DND-41 (cell line): ENCODE measurements at regions not wholly inside any gene's neighbourhood (a gene's known extent, or its start where the extent isn't known, plus 50 kb on each side); places are given as distances from the start of the nearest gene placed in this dataset.

ENCODE experiments used
- ATAC-seq: fragments of 200-7000 bp; cut with Tn5 transposase; 3 replicates; pipeline ENCODE4 v1.9.1; 2021; ENCODE audit warnings: low read depth; ENCODE audit not compliant: insufficient read depth
- DNase-seq: peaks from one replicate; pipeline ENCODE4 v3.0.0-alpha.2; 2020
- H2AFZ ChIP-seq: 2 replicates; pipeline ENCODE4 v1.6.0; 2012; ENCODE audit warnings: low read depth, low read length
- H3K27ac ChIP-seq: 2 replicates; pipeline ENCODE4 v1.5.1; 2012; ENCODE audit warnings: low read length, inconsistent platforms
- H3K27me3 ChIP-seq: fragments of 200-600 bp; sonication (generic); 2 replicates; pipeline ENCODE4 v1.6.0; 2012; ENCODE audit warnings: low read length, mild to moderate bottlenecking, inconsistent platforms; ENCODE audit not compliant: insufficient read depth, poor library complexity
- H3K36me3 ChIP-seq: 2 replicates; pipeline ENCODE4 v1.5.1; 2012; ENCODE audit warnings: low read length, inconsistent platforms; ENCODE audit not compliant: insufficient read depth
- H3K4me1 ChIP-seq: 2 replicates; pipeline ENCODE4 v1.5.1; 2012; ENCODE audit warnings: mild to moderate bottlenecking, low read length; ENCODE audit not compliant: insufficient read depth
- H3K4me2 ChIP-seq: 2 replicates; pipeline ENCODE4 v1.6.0; 2012; ENCODE audit warnings: mild to moderate bottlenecking, moderate library complexity, low read length, inconsistent platforms; ENCODE audit not compliant: insufficient read depth
- H3K4me3 ChIP-seq, 2 experiments: fragments of 200-600 bp in 1 of 2; shearing (Covaris generic) in 1 of 2; 2 replicates each; pipeline ENCODE4 v1.5.1; 2012 to 2016; ENCODE audit warnings: inconsistent platforms in 2 of 2, low read length in 2 of 2, mild to moderate bottlenecking in 2 of 2, low read depth in 1 of 2, moderate library complexity in 1 of 2
- H3K79me2 ChIP-seq: 2 replicates; pipeline ENCODE4 v1.6.0; 2012; ENCODE audit warnings: low read length, inconsistent platforms; ENCODE audit not compliant: insufficient read depth
- H3K9ac ChIP-seq: 2 replicates; pipeline ENCODE4 v1.6.0; 2012; ENCODE audit warnings: low read depth, mild to moderate bottlenecking, inconsistent platforms, low read length, moderate library complexity
- H3K9me3 ChIP-seq: 2 replicates; pipeline ENCODE4 v1.5.1; 2012; ENCODE audit warnings: low read length, moderate library complexity, mild to moderate bottlenecking, inconsistent platforms; ENCODE audit not compliant: insufficient read depth, severe bottlenecking
- H4K20me1 ChIP-seq: 2 replicates; pipeline ENCODE4 v1.6.0; 2012; ENCODE audit warnings: low read length; ENCODE audit not compliant: insufficient read depth
- CTCF ChIP-seq: IDR thresholded peaks from 2 replicates; pipeline ENCODE4 v1.5.1; 2012; ENCODE audit warnings: borderline replicate concordance, low read length, moderate library complexity, mild to moderate bottlenecking; ENCODE audit not compliant: poor library complexity, severe bottlenecking; ENCODE audit errors: extremely low read depth
- EZH2 ChIP-seq: IDR thresholded peaks from 3 replicates; pipeline ENCODE4 v1.6.1; 2012; ENCODE audit warnings: borderline replicate concordance, low read depth, mild to moderate bottlenecking, moderate library complexity, low read length, inconsistent platforms; ENCODE audit not compliant: severe bottlenecking

- Histone ChIP-seq H4K20me1 (no peaks in the 10 kb centered on the region), H3K27ac (no peak overlapping the region), H3K27me3 (no peaks in the 10 kb centered on the region), H2AFZ (no peak overlapping the region), H3K9ac (no peak overlapping the region), H3K4me3 (no peak overlapping the region), H3K4me1 (no peaks in the 10 kb centered on the region), H3K9me3 (peaks cover 11% of the 10 kb centered on the region), H3K4me2 (no peak overlapping the region), H3K79me2 (no peaks in the 10 kb centered on the region), H3K36me3 (no peaks in the 10 kb centered on the region)
- TF ChIP-seq EZH2 (no peak), CTCF (no peak)
- peak; percentile 68 for ATAC-seq
- DNase-seq: peak; percentile 54
These were observed 138.1 kb upstream of the CHST15 start for GRCh38 chr10:124231168-124232155.

GRCh38 chr10:124230635-124231167, 137.3 kb upstream of the CHST15 start:
- no peak overlapping the region for H3K4me3 ChIP-seq
- no peaks in the 10 kb centered on the region for H3K79me2 ChIP-seq
- H3K27ac ChIP-seq: no peak overlapping the region
- H4K20me1 ChIP-seq: no peaks in the 10 kb centered on the region
- no peak overlapping the region for H2AFZ ChIP-seq
- no peaks in the 10 kb centered on the region for H3K36me3 ChIP-seq
- ATAC-seq: no peak
- no peak for DNase-seq
- peaks cover 11% of the 10 kb centered on the region for H3K9me3 ChIP-seq
- TF ChIP-seq EZH2 (no peak), CTCF (no peak)
- no peaks in the 10 kb centered on the region for H3K4me1 ChIP-seq
- H3K4me2 ChIP-seq: no peak overlapping the region
- H3K9ac ChIP-seq: no peak overlapping the region
- no peaks in the 10 kb centered on the region for H3K27me3 ChIP-seq

- ATAC-seq (no peak), DNase-seq (no peak)
- Histone ChIP-seq H3K4me3 (no peak overlapping the region), H3K4me2 (no peak overlapping the region), H3K4me1 (no peaks in the 10 kb centered on the region), H3K27ac (no peak overlapping the region), H3K27me3 (no peaks in the 10 kb centered on the region), H3K36me3 (no peaks in the 10 kb centered on the region), H3K9ac (no peak overlapping the region), H3K79me2 (no peaks in the 10 kb centered on the region), H4K20me1 (no peaks in the 10 kb centered on the region), H3K9me3 (peaks cover 11% of the 10 kb centered on the region), H2AFZ (no peak overlapping the region)
- TF ChIP-seq EZH2 (no peak), CTCF (no peak)
These were observed 136.7 kb upstream of the CHST15 start for GRCh38 chr10:124229989-124230634.
